PFSK-1 (cell line): ENCODE measurements at regions not wholly inside any gene's neighbourhood (a gene's known extent, or its start where the extent isn't known, plus 50 kb on each side); places are given as distances from the start of the nearest gene placed in this dataset.

ENCODE experiments used
- FOXP2 ChIP-seq: optimal IDR thresholded peaks from 2 replicates; pipeline ENCODE3; 2011; ENCODE audit warnings: borderline replicate concordance, control low read depth, inconsistent platforms; ENCODE audit not compliant: insufficient read depth; ENCODE audit errors: extremely low read length, extremely low read depth
- POLR2AphosphoS5 ChIP-seq: IDR thresholded peaks from 2 replicates; pipeline ENCODE4 v1.6.1; 2012; ENCODE audit warnings: low read depth, mild to moderate bottlenecking, control low read depth, low read length, moderate library complexity
- SIN3A ChIP-seq: IDR thresholded peaks from 2 replicates; pipeline ENCODE4 v1.6.1; 2012; ENCODE audit warnings: mild to moderate bottlenecking, low read length, moderate library complexity, borderline replicate concordance; ENCODE audit not compliant: insufficient read depth
- TAF1 ChIP-seq: IDR thresholded peaks from 2 replicates; pipeline ENCODE4 v1.6.1; 2012; ENCODE audit warnings: low read length, control low read depth, borderline replicate concordance; ENCODE audit not compliant: insufficient read depth
- TF ChIP-seq, protein P1 (sequence below), 2 experiments: IDR thresholded peaks; 2 replicates each; pipeline versions ENCODE4 v1.6.1 to v1.8.0; 2011 to 2012; ENCODE audit warnings: low read depth in 2 of 2, low read length in 2 of 2, control low read depth in 1 of 2, inconsistent platforms in 1 of 2, mild to moderate bottlenecking in 1 of 2, moderate library complexity in 1 of 2; ENCODE audit not compliant: insufficient read depth in 1 of 2

DNA sequence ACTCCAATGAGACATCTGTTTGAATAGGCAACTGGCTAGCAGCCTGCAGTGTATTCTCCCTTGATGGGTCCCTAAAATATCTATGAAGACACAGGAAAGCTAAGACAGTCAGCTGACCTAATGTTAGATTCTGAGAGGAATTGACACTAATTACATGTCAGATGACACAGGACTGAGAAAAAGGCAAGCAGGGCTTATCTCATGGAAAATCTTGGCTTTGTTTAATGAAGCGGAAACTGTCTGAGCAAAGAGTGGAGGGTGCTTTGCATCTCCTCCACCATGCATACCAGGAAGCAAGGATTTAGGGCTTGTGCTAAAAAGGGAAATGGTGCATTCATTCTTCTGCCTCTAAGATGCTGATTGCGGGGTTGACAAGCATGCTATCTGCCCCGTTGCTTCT is 135.5 kb upstream of the GLI3 start:
- no peak for TF ChIP-seq SIN3A
- TF ChIP-seq, protein P1, sequence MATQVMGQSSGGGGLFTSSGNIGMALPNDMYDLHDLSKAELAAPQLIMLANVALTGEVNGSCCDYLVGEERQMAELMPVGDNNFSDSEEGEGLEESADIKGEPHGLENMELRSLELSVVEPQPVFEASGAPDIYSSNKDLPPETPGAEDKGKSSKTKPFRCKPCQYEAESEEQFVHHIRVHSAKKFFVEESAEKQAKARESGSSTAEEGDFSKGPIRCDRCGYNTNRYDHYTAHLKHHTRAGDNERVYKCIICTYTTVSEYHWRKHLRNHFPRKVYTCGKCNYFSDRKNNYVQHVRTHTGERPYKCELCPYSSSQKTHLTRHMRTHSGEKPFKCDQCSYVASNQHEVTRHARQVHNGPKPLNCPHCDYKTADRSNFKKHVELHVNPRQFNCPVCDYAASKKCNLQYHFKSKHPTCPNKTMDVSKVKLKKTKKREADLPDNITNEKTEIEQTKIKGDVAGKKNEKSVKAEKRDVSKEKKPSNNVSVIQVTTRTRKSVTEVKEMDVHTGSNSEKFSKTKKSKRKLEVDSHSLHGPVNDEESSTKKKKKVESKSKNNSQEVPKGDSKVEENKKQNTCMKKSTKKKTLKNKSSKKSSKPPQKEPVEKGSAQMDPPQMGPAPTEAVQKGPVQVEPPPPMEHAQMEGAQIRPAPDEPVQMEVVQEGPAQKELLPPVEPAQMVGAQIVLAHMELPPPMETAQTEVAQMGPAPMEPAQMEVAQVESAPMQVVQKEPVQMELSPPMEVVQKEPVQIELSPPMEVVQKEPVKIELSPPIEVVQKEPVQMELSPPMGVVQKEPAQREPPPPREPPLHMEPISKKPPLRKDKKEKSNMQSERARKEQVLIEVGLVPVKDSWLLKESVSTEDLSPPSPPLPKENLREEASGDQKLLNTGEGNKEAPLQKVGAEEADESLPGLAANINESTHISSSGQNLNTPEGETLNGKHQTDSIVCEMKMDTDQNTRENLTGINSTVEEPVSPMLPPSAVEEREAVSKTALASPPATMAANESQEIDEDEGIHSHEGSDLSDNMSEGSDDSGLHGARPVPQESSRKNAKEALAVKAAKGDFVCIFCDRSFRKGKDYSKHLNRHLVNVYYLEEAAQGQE (IDR thresholded peaks at IDR 0.05; ENCODE audit: insufficient read depth in 1 of 2, low read depth in 2 of 2, low read length in 2 of 2), result 0 out of 4 replicates have a peak, but pooled peaks of 1 of the 2 experiments have one; percentile 65

DNA sequence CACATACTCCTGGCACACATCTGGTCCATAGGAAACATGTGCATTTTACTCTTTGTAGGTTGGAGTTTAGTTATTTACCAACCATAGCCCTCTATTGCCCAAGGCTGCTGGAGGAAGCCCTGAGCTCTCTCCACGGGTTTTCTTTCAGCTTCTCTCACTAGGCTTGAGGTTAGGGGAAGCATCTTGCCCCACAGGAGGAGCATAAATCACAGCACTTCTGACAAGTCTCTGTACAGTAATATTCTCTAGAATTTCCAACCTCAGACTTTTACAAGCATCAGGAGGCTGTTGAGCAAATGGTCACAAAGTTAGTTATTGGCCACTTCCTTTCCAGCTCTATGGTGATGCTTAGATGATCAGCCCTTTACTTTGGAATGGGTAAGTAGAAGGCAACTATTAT is 122.9 kb upstream of the GLI3 start:
- no peak for TF ChIP-seq POLR2AphosphoS5
- TF ChIP-seq, protein P1 (IDR thresholded peaks at IDR 0.05; ENCODE audit: insufficient read depth in 1 of 2, low read depth in 2 of 2, low read length in 2 of 2), result no peak
- no peak for TF ChIP-seq TAF1
- no peak for TF ChIP-seq SIN3A
- no peak for TF ChIP-seq FOXP2

DNA sequence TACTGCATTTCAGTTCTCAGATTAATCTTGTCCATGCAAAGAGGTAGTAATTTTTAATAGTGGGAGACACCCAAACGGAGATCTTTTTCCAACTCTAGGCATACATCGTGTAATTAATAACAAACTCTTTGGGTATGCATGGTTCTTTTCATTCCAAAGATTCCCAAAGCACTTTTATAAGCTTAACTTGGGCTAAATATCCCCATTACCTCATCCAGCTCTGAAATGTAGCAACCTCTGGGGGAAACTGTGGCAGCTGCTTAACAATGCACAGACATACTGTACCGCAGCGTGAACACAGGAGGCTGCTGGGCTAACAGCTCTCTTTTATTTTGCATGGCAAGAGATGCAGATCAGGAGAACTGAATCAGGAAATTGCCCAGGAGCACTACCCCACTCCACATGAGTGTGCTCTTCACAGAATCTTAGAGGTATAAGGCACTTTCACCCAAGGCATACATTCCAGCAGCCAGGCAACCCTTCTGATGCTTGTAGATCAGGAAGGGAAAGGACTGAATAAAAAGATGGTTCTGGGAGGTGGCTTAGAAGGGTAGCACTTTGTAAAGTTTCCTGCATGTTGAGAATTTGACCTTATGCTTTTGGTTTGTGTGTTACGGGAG is 114.4 kb upstream of the GLI3 start:
- no peak for TF ChIP-seq POLR2AphosphoS5
- no peak for TF ChIP-seq FOXP2
- TF ChIP-seq, protein P1 (IDR thresholded peaks at IDR 0.05; ENCODE audit: insufficient read depth in 1 of 2, low read depth in 2 of 2, low read length in 2 of 2), result no peak
- no peak for TF ChIP-seq SIN3A
- TF ChIP-seq TAF1, result no peak

DNA sequence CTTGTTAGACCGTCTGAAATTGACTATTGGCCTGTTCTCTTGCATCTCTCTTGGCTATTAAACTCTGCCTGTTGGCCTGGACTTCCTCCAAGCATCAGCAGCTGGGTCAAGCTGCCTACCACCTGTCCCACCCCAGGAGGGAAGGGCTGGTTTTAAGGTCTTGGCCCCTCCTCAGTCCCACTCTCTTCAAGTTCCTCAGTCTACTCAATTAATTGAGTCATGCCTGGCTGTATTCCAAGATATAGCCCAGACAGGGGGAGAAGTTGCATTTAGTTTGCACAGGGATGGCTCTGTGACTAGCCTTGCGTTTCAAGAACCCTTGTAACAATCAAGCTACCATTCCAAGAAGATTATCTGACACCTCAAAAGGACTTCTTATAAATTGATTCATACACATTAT is 113.8 kb upstream of the GLI3 start:
- no peak for TF ChIP-seq TAF1
- TF ChIP-seq, protein P1 (IDR thresholded peaks at IDR 0.05; ENCODE audit: insufficient read depth in 1 of 2, low read depth in 2 of 2, low read length in 2 of 2), result no peak
- no peak for TF ChIP-seq POLR2AphosphoS5
- TF ChIP-seq SIN3A, result no peak
- no peak for TF ChIP-seq FOXP2

DNA sequence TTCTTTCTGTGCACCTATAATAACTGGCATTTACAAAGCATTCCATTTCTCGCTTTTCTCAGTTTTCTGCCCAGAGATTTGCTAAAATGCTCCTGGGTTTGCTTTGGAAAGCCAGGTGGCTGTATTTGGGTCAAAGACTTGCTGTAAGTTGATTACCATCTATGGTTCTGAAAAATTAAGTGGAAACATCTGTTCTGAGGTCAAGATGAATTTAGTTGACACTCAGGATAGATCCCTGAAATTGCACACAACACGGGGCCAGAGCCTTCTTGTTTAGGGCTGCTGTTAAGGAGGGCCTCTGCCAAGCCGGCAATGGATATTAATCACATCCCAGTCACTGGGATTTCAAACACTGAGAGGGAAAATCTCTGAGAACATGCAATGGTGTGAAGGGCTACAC is 111.6 kb upstream of the GLI3 start:
- TF ChIP-seq, protein P1 (IDR thresholded peaks at IDR 0.05; ENCODE audit: insufficient read depth in 1 of 2, low read depth in 2 of 2, low read length in 2 of 2), result no peak
- TF ChIP-seq FOXP2, result no peak
- no peak for TF ChIP-seq SIN3A
- TF ChIP-seq TAF1, result no peak
- no peak for TF ChIP-seq POLR2AphosphoS5
